ENCODE measurements at regions not wholly inside any gene's neighbourhood (a gene's known extent, or its start where the extent isn't known, plus 50 kb on each side); places are given as distances from the start of the nearest gene placed in this dataset.

DNA sequence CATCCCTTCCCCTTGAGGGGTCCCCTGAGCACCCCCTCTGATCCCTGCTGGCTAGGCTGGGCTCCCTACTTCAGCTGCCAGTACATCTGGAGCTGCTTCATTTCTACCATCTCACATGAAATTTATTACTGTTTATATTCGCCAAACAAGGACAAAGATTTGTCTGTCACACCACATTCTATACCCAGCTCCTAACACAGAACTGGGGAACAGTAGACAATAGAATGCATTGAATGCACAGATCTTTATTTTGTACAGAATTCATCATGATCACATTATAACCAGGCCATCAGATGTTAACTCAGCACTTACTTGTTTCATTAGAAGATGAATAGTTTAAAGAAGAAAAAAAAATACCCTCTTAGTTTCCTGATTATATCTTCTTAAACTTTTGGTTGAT is 159.4 kb downstream of the KLF5 start:
- CTCF ChIA-PET, result no interaction called here
- no TSS peak for BruUV-seq (replicated peaks)
- in situ Hi-C loops (cut with MboI; ENCODE audit: low sequenced_read_pairs), result no loop called here

More for the DNA sequence above, 159.4 kb downstream of the KLF5 start:
- no peak for ATAC-seq (ENCODE audit: low read depth)
- H3K56ac ChIP-seq (ENCODE audit: extremely low read depth, insufficient read depth, low read length), result no peak overlapping the region
- 0 out of 2 replicates have a peak, but pooled peaks cover 2% of the 10 kb centered on the region for H3K9me1 ChIP-seq (ENCODE audit: insufficient read depth, low read length)
- no peak overlapping the region for H2BK20ac ChIP-seq (ENCODE audit: low read depth, low read length)
- no peak overlapping the region for H3K4me2 ChIP-seq (ENCODE audit: low read depth, low read length)
- no peak overlapping the region for H3K27ac ChIP-seq (ENCODE audit: insufficient read depth, low read length)
- H4K91ac ChIP-seq (ENCODE audit: insufficient read depth, low read depth, low read length), result no peak overlapping the region
- DNase-seq, result no peak
- no peak overlapping the region for H2AK9ac ChIP-seq (replicated peaks; ENCODE audit: low read depth, low read length, poor library complexity)
- no peaks in the 10 kb centered on the region for H3K9me3 ChIP-seq (ENCODE audit: control insufficient read depth, insufficient read depth, low read length)
- H2AK5ac ChIP-seq (ENCODE audit: low read depth, low read length), result no peak overlapping the region
- H4K5ac ChIP-seq (ENCODE audit: low read depth, low read length), result no peak overlapping the region
- H4K20me1 ChIP-seq (ENCODE audit: insufficient read depth, low read length), result no peaks in the 10 kb centered on the region
- peaks cover 2% of the 10 kb centered on the region; the same call in 1 of the 2 replicates for H3K4me1 ChIP-seq (ENCODE audit: control insufficient read depth, insufficient read depth, low read length)
- no peak overlapping the region for H2AFZ ChIP-seq (replicated peaks; ENCODE audit: low read length, poor library complexity)
- no peak overlapping the region for H3K23ac ChIP-seq (ENCODE audit: low read depth, low read length)
- no peak overlapping the region for H3K9ac ChIP-seq (ENCODE audit: low read depth, low read length)
- no peak overlapping the region for H3K14ac ChIP-seq (replicated peaks; ENCODE audit: low read depth, low read length)
- no peak overlapping the region for H4K8ac ChIP-seq (ENCODE audit: low read depth in 2 of 2, low read length in 2 of 2)
- H2BK5ac ChIP-seq (ENCODE audit: low read depth, low read length, poor library complexity, severe bottlenecking), result no peak overlapping the region
- H3K79me1 ChIP-seq (ENCODE audit: low read depth in 1 of 2, low read length in 2 of 2), result no peaks in the 10 kb centered on the region
- no peak overlapping the region for H2BK120ac ChIP-seq (ENCODE audit: low read depth, low read length)
- POLR2A ChIA-PET (ENCODE audit: unreplicated experiment), result interaction anchor here (0.6 kb wide), 1 partner anchor 45 kb away, joined by 4 read pairs; no protein-coding TSS in a partner anchor
- no CpG with 5 or more reads among the region's 1 CpG for WGBS, 2 experiments (ENCODE audit: extremely low coverage in 2 of 2, insufficient read length in 1 of 2)
- H3K27me3 ChIP-seq (ENCODE audit: control insufficient read depth, insufficient read depth, low read length), result no peaks in the 10 kb centered on the region
- no peak for TF ChIP-seq MXI1 (IDR thresholded peaks at IDR 0.05; ENCODE audit: borderline replicate concordance, low read depth, low read length)
- no peak for TF ChIP-seq RAD21 (IDR thresholded peaks at IDR 0.05; ENCODE audit: low read length)
- TF ChIP-seq CEBPB (IDR thresholded peaks at IDR 0.05; ENCODE audit: low read depth, low read length), result no peak
- H3K18ac ChIP-seq (ENCODE audit: low read depth, low read length), result no peak overlapping the region
- no peak overlapping the region for H3K4ac ChIP-seq (ENCODE audit: low read depth, low read length)
- H3K36me3 ChIP-seq (ENCODE audit: control insufficient read depth, insufficient read depth, low read length), result no peaks in the 10 kb centered on the region
- H3K4me3 ChIP-seq (ENCODE audit: insufficient read depth, low read depth, low read length), result no peak overlapping the region
- intact Hi-C loops (cut with micrococcal nuclease) (no loop called here), dilution Hi-C loops (cut with HindIII; ENCODE audit: low sequenced_read_pairs, unreplicated experiment) (no loop called here)
- H2BK15ac ChIP-seq (ENCODE audit: low read depth, low read length), result no peak overlapping the region
